Body of pancreas (tissue), 4 donors: ENCODE measurements at regions not wholly inside any gene's neighbourhood (a gene's known extent, or its start where the extent isn't known, plus 50 kb on each side); places are given as distances from the start of the nearest gene placed in this dataset.

Source experiments
- ATAC-seq: fragments of 150-250 bp; one replicate; pipeline ENCODE4 v1.9.1; 2016
- DNase-seq, 4 donors: peaks; one replicate each; pipeline ENCODE4 v3.0.0-alpha.2; 2019
- H3K27ac ChIP-seq, 4 donors: fragments of 200-600 bp; sonication (generic); 1 replicate in 3 of 4; 2 replicates in 1 of 4; pipeline versions ENCODE4 v1.5.1 to v1.6.1; 2016 to 2019; ENCODE audit warnings: mild to moderate bottlenecking in 1 of 4, mixed read lengths in 1 of 4, moderate library complexity in 1 of 4
- H3K27me3 ChIP-seq, 2 donors: fragments of 200-600 bp; sonication (generic); one replicate each; pipeline ENCODE4 v1.6.0; 2016; ENCODE audit warnings: mild to moderate bottlenecking in 1 of 2
- H3K36me3 ChIP-seq, 2 donors: fragments of 200-600 bp; sonication (generic); replicated peaks in 1 of 2; 2 replicates each; pipeline ENCODE4 v1.5.1; 2016; ENCODE audit warnings: low read depth in 2 of 2; ENCODE audit not compliant: insufficient read depth in 1 of 2
- H3K4me1 ChIP-seq: fragments of 200-600 bp; sonication (generic); one replicate; pipeline ENCODE4 v1.6.0; 2016
- H3K4me3 ChIP-seq, 2 donors: fragments of 200-600 bp; sonication (generic); 1 replicate in 1 of 2; 2 replicates in 1 of 2; pipeline ENCODE4 v1.5.1; 2016 to 2019
- H3K9me3 ChIP-seq, 3 donors: fragments of 200-600 bp; sonication (generic); 1 replicate in 2 of 3; 2 replicates in 1 of 3; pipeline ENCODE4 v1.5.1; 2016
- POLR2A ChIP-seq, 3 donors: fragments of 450-650 bp; IDR thresholded peaks; one replicate each; pipeline ENCODE4 v1.6.1; 2016; ENCODE audit warnings: antibody characterized with exemption in 3 of 3, mild to moderate bottlenecking in 2 of 3
- WGBS, 2 donors: methylation state at CpG; one replicate each; pipeline ENCODE4 v1.1.5; 2017; 5-methylcytosine and 5-hydroxymethylcytosine counted together
- intact Hi-C: fragments of 100-400 bp; cut with DNase I; formaldehyde crosslinking; loops from one replicate; pipeline ENCODE4 v1.15.1; 2023
- TF ChIP-seq, protein P1 (sequence below), 7 experiments: fragments of 450-650 bp in 4 of 7; fragments of 200-600 bp in 3 of 7; sonication (generic) in 3 of 7; IDR thresholded peaks; one replicate each; pipeline ENCODE4 v1.5.1; 2016 to 2019; ENCODE audit warnings: antibody characterized with exemption in 7 of 7

DNA sequence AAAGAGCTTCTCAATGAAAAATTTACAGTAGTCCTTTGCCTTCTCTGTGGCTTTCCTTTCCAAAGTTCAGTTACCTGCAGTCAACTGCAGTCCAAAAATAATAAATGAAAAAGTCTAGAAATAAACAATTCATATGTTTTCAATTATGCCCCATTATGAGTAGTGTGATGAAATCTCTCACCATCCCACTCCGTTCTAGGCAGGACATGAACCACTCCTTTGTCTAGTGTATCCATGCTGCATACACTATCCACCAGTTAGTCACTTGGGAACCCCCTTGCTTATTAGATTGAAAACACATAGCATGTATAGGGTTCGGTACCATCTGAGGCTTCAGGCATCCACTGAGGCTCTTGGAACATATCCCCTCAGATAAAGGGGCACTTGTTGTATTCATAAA lies 80.6 kb upstream of the EYA4 start:
- no peak for DNase-seq
- WGBS, 2 donors: 57 to 73% methylated on average over 2 of the region's 2 CpGs
- Histone ChIP-seq H3K27me3 (no peaks in the 10 kb centered on the region), H3K36me3 (no peaks in the 10 kb centered on the region), H3K4me1 (peaks cover 7% of the 10 kb centered on the region), H3K27ac (no peak overlapping the region), H3K9me3 (no peaks in the 10 kb centered on the region), H3K4me3 (no peak overlapping the region)
- TF ChIP-seq POLR2A (IDR thresholded peaks at IDR 0.05): no peak
- ATAC-seq: no peak
- intact Hi-C loops: no loop called here

DNA sequence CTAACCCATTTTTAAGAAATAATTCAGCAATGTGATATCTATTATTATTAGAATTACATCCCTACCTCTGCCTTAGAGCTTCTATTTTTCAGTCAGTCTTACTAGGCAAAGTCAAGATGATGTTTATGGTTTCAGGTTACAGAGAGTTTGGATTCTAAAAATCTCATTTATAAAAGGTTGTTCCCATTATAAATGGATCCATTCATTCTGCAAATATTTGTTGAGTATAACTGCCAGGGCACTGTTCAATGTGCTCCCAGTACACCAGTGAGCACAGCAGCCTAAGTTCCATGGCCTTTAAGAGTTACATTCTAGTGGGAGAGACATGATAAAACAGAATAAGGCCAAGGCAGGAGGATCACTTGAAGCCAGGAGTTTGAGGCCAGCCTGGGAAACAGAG lies 75.9 kb upstream of the EYA4 start:
- H3K9me3 ChIP-seq: no peaks in the 10 kb centered on the region
- H3K4me1 ChIP-seq: no peaks in the 10 kb centered on the region
- no peak overlapping the region for H3K4me3 ChIP-seq
- no peak for DNase-seq
- intact Hi-C loops: no loop called here
- no peak overlapping the region for H3K27ac ChIP-seq
- no peaks in the 10 kb centered on the region for H3K27me3 ChIP-seq
- H3K36me3 ChIP-seq: no peaks in the 10 kb centered on the region
- ATAC-seq: no peak
- TF ChIP-seq, protein P1, sequence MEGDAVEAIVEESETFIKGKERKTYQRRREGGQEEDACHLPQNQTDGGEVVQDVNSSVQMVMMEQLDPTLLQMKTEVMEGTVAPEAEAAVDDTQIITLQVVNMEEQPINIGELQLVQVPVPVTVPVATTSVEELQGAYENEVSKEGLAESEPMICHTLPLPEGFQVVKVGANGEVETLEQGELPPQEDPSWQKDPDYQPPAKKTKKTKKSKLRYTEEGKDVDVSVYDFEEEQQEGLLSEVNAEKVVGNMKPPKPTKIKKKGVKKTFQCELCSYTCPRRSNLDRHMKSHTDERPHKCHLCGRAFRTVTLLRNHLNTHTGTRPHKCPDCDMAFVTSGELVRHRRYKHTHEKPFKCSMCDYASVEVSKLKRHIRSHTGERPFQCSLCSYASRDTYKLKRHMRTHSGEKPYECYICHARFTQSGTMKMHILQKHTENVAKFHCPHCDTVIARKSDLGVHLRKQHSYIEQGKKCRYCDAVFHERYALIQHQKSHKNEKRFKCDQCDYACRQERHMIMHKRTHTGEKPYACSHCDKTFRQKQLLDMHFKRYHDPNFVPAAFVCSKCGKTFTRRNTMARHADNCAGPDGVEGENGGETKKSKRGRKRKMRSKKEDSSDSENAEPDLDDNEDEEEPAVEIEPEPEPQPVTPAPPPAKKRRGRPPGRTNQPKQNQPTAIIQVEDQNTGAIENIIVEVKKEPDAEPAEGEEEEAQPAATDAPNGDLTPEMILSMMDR (IDR thresholded peaks at IDR 0.05): no peak
- no peak for TF ChIP-seq POLR2A (IDR thresholded peaks at IDR 0.05)

DNA sequence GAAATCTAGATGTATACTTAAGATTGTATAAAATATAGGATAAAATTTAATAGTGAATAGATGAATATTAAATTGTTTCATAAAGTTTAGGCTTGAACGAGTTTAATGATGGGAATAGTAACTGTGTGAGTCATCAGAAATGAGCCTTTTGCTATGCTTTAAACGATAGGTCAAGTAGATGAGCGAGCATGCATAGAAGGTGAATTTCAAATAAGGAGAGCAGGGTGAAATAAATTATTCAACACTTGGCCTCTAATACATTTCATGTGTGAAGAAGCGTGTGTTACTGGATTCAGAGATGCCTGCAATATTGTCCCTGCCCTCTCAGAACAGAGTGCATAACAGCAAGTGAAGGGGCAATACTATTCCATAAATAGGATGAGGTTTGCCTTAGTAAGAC lies 74.4 kb upstream of the EYA4 start:
- no peaks in the 10 kb centered on the region for H3K27me3 ChIP-seq
- WGBS, 2 donors: 53 to 57% methylated on average over 4 of the region's 4 CpGs
- no peaks in the 10 kb centered on the region for H3K36me3 ChIP-seq
- no peaks in the 10 kb centered on the region for H3K4me1 ChIP-seq
- ATAC-seq: no peak
- no peak for TF ChIP-seq POLR2A (IDR thresholded peaks at IDR 0.05)
- TF ChIP-seq, protein P1 (IDR thresholded peaks at IDR 0.05): no peak
- no peak overlapping the region for H3K27ac ChIP-seq
- DNase-seq: no peak
- no peak overlapping the region for H3K4me3 ChIP-seq
- H3K9me3 ChIP-seq: no peaks in the 10 kb centered on the region
- intact Hi-C loops: no loop called here

DNA sequence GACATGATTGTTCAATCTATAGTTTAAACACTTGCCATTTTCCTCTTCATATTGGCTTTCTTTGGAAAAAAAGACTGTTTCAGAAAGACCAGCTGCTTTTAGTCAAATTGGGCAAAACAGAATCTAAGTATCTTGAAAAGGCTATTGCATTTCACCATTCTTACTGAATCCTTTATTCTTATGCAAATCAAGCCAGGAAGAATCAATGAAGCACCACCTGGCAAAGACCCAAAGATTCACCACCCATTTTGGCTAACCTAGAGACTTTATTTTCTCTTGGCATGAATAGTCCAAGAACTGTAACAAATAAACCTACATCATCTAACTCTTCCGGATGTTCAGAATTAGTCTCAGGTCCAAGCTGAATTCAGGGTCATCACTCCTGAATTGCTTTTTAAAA lies 71.3 kb upstream of the EYA4 start:
- TF ChIP-seq POLR2A (IDR thresholded peaks at IDR 0.05): no peak
- TF ChIP-seq, protein P1 (IDR thresholded peaks at IDR 0.05): no peak
- 68 to 79% methylated on average over 1 of the region's 1 CpG for WGBS, 2 donors

DNA sequence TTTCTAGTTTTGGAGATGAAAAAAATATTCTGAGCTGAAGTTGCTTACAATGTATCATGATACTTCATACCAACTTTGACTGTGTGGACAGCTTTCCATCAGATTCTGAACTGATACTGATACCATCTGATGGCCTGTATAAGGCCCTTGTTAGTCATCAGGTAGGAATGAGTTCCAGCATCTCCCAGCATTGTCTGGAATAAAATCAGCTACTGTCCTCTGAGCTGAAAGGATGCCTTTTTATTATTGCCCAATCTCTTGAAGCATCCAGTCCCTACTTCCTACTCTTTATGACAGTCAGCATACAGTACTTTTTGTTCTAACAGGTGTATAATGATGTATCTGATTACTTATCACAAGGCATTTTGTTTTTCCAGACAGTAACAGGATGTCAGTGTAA lies 70.6 kb upstream of the EYA4 start:
- Histone ChIP-seq H3K4me3 (no peak overlapping the region), H3K4me1 (no peaks in the 10 kb centered on the region), H3K36me3 (no peaks in the 10 kb centered on the region), H3K27me3 (no peaks in the 10 kb centered on the region), H3K27ac (no peak overlapping the region), H3K9me3 (peaks cover 0 to 7% (median 0%) of the 10 kb centered on the region in 3 donors)
- ATAC-seq: no peak
- no peak for DNase-seq
- no peak for TF ChIP-seq POLR2A (IDR thresholded peaks at IDR 0.05)
- TF ChIP-seq, protein P1 (IDR thresholded peaks at IDR 0.05): no peak
- intact Hi-C loops: no loop called here

More for the DNA sequence above, 71.3 kb upstream of the EYA4 start:
- ATAC-seq: no peak
- no peak overlapping the region for H3K4me3 ChIP-seq
- H3K27ac ChIP-seq: no peak overlapping the region
- intact Hi-C loops: no loop called here
- no peaks in the 10 kb centered on the region for H3K4me1 ChIP-seq
- no peak for DNase-seq
- H3K9me3 ChIP-seq: peaks cover 0 to 7% (median 0%) of the 10 kb centered on the region in 3 donors
- H3K36me3 ChIP-seq: no peaks in the 10 kb centered on the region
- H3K27me3 ChIP-seq: no peaks in the 10 kb centered on the region
